A549 (cell line): ENCODE measurements at regions not wholly inside any gene's neighbourhood (a gene's known extent, or its start where the extent isn't known, plus 50 kb on each side); places are given as distances from the start of the nearest gene placed in this dataset.
"Not testable (repeated sequence)": the region's sequence is repeated elsewhere in the genome, so short reads cannot be mapped to it uniquely, and the experiment has no call there.

ENCODE experiments used
- CEBPB ChIP-seq, 2 experiments: fragments of >200 bp in 1 of 2; sonication (Bioruptor Twin) in 1 of 2; formaldehyde crosslinking in 1 of 2; IDR thresholded peaks; 2 replicates each; pipeline ENCODE4 v1.6.1; 2012 to 2016
- CTCF ChIP-seq: fragments of >200 bp; sonication (Bioruptor Twin); formaldehyde crosslinking; IDR thresholded peaks from 3 replicates; pipeline ENCODE4 v1.5.1; 2016
- EP300 ChIP-seq, 2 experiments: fragments of >200 bp; sonication (Bioruptor Twin); formaldehyde crosslinking; IDR thresholded peaks; 2 replicates in 1 of 2; 3 replicates in 1 of 2; pipeline ENCODE4 v1.6.1; 2016 to 2017
- JUN ChIP-seq, 2 experiments: fragments of >200 bp; sonication (Bioruptor Twin); formaldehyde crosslinking; IDR thresholded peaks; 2 replicates in 1 of 2; 3 replicates in 1 of 2; pipeline ENCODE4 v1.6.1; 2016 to 2017
- JUNB ChIP-seq: fragments of >200 bp; sonication (Bioruptor Twin); formaldehyde crosslinking; IDR thresholded peaks from 2 replicates; pipeline ENCODE4 v1.6.1; 2016
- MAX ChIP-seq: IDR thresholded peaks from 2 replicates; pipeline ENCODE4 v1.6.1; 2012
- POLR2A ChIP-seq: IDR thresholded peaks from 2 replicates; pipeline ENCODE4 v1.6.1; 2012; ENCODE audit warnings: mild to moderate bottlenecking, low read length
- RAD21 ChIP-seq, 2 experiments: fragments of >200 bp in 1 of 2; sonication (Bioruptor Twin) in 1 of 2; formaldehyde crosslinking in 1 of 2; IDR thresholded peaks in 1 of 2; conservative IDR thresholded peaks in 1 of 2; 2 replicates in 1 of 2; 3 replicates in 1 of 2; pipeline ENCODE4 v1.6.1; 2012 to 2018; ENCODE audit warnings: inconsistent platforms in 1 of 2
- SMC3 ChIP-seq: fragments of >200 bp; sonication (Bioruptor Twin); formaldehyde crosslinking; IDR thresholded peaks from 3 replicates; pipeline ENCODE4 v1.6.1; 2018; ENCODE audit warnings: inconsistent platforms

GRCh38 chr12:19678501-19678900 is 239.2 kb downstream of the AEBP2 start:
- not testable (repeated sequence) for TF ChIP-seq RAD21 (conservative IDR thresholded peaks at IDR 0.05 in 1 of 2, IDR thresholded peaks at IDR 0.05 in 1 of 2); POLR2A; CTCF; JUNB; CEBPB (IDR thresholded peaks at IDR 0.05); JUN (IDR thresholded peaks at IDR 0.05); EP300 (IDR thresholded peaks at IDR 0.05); SMC3; MAX
